ENCODE measurements at regions not wholly inside any gene's neighbourhood (a gene's known extent, or its start where the extent isn't known, plus 50 kb on each side); places are given as distances from the start of the nearest gene placed in this dataset.
"Not testable (repeated sequence)": the region's sequence is repeated elsewhere in the genome, so short reads cannot be mapped to it uniquely, and the experiment has no call there.

DNA sequence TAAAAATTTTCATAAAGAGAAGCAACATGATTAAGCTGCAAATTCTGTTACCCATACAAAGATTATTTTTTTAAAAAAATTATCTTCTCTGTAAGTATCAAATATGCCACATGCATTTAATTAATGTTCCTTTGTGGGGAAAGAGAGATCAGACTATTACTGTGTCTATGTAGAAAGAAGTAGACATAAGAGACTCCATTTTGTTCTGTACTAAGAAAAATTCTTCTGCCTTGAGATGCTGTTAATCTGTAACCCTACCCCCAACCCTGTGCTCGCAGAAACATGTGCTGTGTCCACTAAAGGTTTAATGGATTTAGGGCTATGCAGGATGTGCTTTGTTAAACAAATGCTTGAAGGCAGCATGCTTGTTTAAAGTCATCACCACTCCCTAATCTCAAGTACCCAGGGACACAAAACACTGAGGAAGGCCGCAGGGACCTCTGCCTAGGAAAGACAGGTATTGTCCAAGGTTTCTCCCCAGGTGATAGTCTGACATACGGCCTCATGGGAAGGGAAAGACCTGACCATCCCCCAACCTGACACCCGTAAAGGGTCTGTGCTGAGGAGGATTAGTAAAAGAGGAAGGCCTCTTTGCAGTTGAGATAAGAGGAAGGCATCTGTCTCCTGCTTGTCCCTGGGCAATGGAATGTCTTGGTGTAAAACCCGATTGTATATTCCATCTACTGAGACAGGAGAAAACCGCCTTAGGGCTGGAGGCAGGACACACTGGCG lies 1260.9 kb upstream of the RAG2 start:
- CTCF ChIA-PET; POLR2A ChIA-PET; H3K36me3 ChIP-seq (ENCODE audit: insufficient read depth, low read length); DNase-seq; H3K4me3 ChIP-seq (ENCODE audit: low read length); H3K36me3 Mint-ChIP-seq; H3K4me1 ChIP-seq (ENCODE audit: insufficient read depth, low read length); H3K4me1 Mint-ChIP-seq; H3K27ac Mint-ChIP-seq; H3K9me3 ChIP-seq (ENCODE audit: low read length); H3K27ac ChIP-seq (ENCODE audit: low read depth, low read length); H3K4me3 Mint-ChIP-seq; H3K27me3 Mint-ChIP-seq; H3K27me3 ChIP-seq (ENCODE audit: insufficient read depth, low read length, poor library complexity, severe bottlenecking): not testable (repeated sequence)
- H3K9me3 Mint-ChIP-seq, result peaks cover 1 to 23% (median 11%) of the 10 kb centered on the region in 5 donors

DNA sequence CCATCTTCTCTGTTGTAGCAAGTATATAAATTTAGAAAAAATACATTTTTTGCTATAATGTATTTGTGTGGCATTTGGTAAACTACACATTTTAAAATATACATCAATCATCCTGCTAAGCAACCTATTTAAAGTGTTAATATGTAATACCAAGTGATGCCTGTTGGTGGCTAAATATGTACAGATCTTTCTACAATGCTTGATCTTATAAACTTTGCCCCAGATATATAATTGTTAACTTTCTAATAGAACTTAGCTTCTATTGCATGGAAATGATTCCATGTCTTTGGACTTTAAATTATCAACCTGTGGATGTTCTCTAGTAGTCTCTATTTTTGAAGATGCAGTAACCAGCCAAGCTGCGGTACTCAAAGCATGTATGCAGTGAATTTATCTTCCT lies 1260.4 kb upstream of the RAG2 start:
- Mint-ChIP-seq H3K4me1 (no peaks in the 10 kb centered on the region), H3K9me3 (peaks cover 1 to 28% (median 11%) of the 10 kb centered on the region in 5 donors), H3K36me3 (no peaks in the 10 kb centered on the region), H3K4me3 (no peak overlapping the region), H3K27me3 (no peaks in the 10 kb centered on the region), H3K27ac (no peak overlapping the region)
- H3K36me3 ChIP-seq (ENCODE audit: insufficient read depth, low read length), result no peaks in the 10 kb centered on the region
- no peak overlapping the region for H3K27ac ChIP-seq (ENCODE audit: low read depth, low read length)
- ChIA-PET CTCF (no interaction called here), POLR2A (no interaction called here)
- no peak overlapping the region for H3K4me3 ChIP-seq (ENCODE audit: low read length)
- no peaks in the 10 kb centered on the region for H3K27me3 ChIP-seq (ENCODE audit: insufficient read depth, low read length, poor library complexity, severe bottlenecking)
- H3K4me1 ChIP-seq (ENCODE audit: insufficient read depth, low read length), result no peaks in the 10 kb centered on the region
- no peaks in the 10 kb centered on the region for H3K9me3 ChIP-seq (ENCODE audit: low read length)
- no peak for DNase-seq

DNA sequence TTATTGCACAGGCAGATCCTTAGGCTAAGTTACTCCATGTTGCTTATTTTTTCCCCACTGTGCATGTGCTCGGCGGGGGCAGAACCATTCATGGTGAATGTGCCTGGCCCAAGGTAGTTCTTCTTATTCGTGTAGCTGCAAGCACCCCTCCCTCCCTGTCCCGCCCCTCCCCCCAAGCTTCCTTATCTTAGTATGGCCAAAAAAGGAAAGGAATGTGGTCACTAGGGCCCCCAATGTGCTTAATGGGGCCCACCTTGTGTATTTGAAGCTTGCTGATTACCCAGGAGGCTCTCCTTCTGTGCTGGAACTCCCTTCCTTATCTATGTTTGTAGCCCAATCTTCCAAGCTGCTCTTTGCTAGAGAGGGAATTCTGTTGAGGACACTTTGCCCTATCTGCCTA lies 1259.7 kb upstream of the RAG2 start:
- H3K4me3 ChIP-seq (ENCODE audit: low read length), result no peak overlapping the region
- no peaks in the 10 kb centered on the region for H3K36me3 ChIP-seq (ENCODE audit: insufficient read depth, low read length)
- Mint-ChIP-seq H3K27ac (no peak overlapping the region), H3K4me1 (no peaks in the 10 kb centered on the region), H3K36me3 (no peaks in the 10 kb centered on the region), H3K9me3 (peaks cover 1 to 29% (median 11%) of the 10 kb centered on the region in 5 donors), H3K4me3 (no peak overlapping the region), H3K27me3 (no peaks in the 10 kb centered on the region)
- POLR2A ChIA-PET, result no interaction called here
- H3K27me3 ChIP-seq (ENCODE audit: insufficient read depth, low read length, poor library complexity, severe bottlenecking), result no peaks in the 10 kb centered on the region
- CTCF ChIA-PET, result no interaction called here
- H3K27ac ChIP-seq (ENCODE audit: low read depth, low read length), result no peak overlapping the region
- H3K4me1 ChIP-seq (ENCODE audit: insufficient read depth, low read length), result no peaks in the 10 kb centered on the region
- H3K9me3 ChIP-seq (ENCODE audit: low read length), result no peaks in the 10 kb centered on the region
- no peak for DNase-seq

DNA sequence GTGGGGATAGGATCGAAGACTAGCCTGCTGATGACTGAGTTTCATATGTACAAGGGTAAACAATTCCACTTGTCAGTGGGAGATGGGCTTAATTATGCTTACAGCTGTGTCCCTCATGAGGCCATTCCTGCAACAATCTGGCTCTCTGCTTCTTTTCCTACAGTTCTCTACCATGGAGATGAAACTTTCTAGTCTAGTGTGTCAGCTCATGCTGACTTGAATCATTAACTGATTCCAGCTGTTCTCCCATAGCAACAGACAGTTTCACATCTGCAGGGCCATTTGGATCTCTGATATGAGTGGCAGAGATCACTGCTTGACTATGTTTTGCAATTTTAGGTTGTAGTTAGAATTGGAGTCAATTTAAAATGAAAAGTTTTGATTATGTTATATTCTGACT lies 1251.7 kb upstream of the RAG2 start:
- CTCF ChIA-PET, result no interaction called here
- Histone ChIP-seq H3K9me3 (ENCODE audit: low read length) (peaks cover 5% of the 10 kb centered on the region), H3K4me1 (ENCODE audit: insufficient read depth, low read length) (no peaks in the 10 kb centered on the region), H3K27ac (ENCODE audit: low read depth, low read length) (no peak overlapping the region), H3K27me3 (ENCODE audit: insufficient read depth, low read length, poor library complexity, severe bottlenecking) (no peaks in the 10 kb centered on the region), H3K4me3 (ENCODE audit: low read length) (no peak overlapping the region), H3K36me3 (ENCODE audit: insufficient read depth, low read length) (no peaks in the 10 kb centered on the region)
- no peak overlapping the region for H3K4me3 Mint-ChIP-seq
- H3K36me3 Mint-ChIP-seq, result no peaks in the 10 kb centered on the region
- POLR2A ChIA-PET, result no interaction called here
- peaks cover 5 to 47% (median 8%) of the 10 kb centered on the region in 5 donors for H3K9me3 Mint-ChIP-seq
- DNase-seq, result no peak
- H3K27me3 Mint-ChIP-seq, result no peaks in the 10 kb centered on the region
- no peak overlapping the region for H3K27ac Mint-ChIP-seq
- H3K4me1 Mint-ChIP-seq, result no peaks in the 10 kb centered on the region

DNA sequence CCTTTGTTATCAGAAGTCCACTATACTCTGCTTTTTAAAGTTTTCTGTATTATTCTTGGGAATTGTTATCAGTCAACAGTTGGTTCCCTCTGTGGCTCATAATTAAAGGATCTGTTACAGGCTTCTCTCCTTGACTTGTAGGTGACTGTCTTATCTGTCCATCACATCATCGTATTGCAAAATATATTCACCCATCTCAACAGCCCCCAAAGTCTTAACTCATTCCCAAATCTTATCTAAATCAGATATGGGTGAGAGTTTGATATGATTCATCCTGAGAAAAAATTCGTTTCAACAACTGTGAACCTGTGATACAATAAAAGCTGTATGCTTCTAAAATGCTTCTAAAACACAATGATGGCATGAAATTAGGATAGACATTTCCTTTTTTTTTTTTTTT lies 1245.6 kb upstream of the RAG2 start:
- Mint-ChIP-seq H3K27me3 (no peaks in the 10 kb centered on the region), H3K4me1 (no peaks in the 10 kb centered on the region), H3K27ac (no peak overlapping the region), H3K9me3 (peaks cover 10 to 35% (median 14%) of the 10 kb centered on the region in 5 donors), H3K36me3 (no peaks in the 10 kb centered on the region), H3K4me3 (no peak overlapping the region)
- Histone ChIP-seq H3K9me3 (ENCODE audit: low read length) (no peaks in the 10 kb centered on the region), H3K27ac (ENCODE audit: low read depth, low read length) (no peak overlapping the region), H3K27me3 (ENCODE audit: insufficient read depth, low read length, poor library complexity, severe bottlenecking) (no peaks in the 10 kb centered on the region), H3K4me3 (ENCODE audit: low read length) (no peak overlapping the region), H3K4me1 (ENCODE audit: insufficient read depth, low read length) (no peaks in the 10 kb centered on the region), H3K36me3 (ENCODE audit: insufficient read depth, low read length) (no peaks in the 10 kb centered on the region)
- DNase-seq, result no peak
- ChIA-PET POLR2A (no interaction called here), CTCF (no interaction called here)

DNA sequence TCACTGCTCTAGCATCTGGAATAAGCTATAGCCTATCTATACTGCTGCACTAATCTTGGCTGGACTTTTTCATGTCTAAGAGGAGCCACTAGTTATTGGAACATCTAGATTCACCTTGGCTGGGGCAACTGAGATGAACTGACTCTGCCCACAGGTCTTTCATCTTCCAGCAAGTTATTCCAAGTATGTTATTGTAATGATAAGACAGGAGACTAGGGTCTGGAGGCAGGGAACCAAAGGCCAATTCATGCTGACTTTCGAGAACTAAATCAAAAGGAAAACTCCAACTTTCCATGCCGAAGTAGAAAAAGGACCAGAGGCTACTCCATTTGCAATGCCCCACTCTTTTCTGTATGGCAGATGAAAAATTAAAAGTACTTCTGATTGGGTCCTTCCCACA lies 1243.0 kb upstream of the RAG2 start:
- no peaks in the 10 kb centered on the region for H3K27me3 Mint-ChIP-seq
- H3K9me3 Mint-ChIP-seq, result peaks cover 10 to 36% (median 12%) of the 10 kb centered on the region in 5 donors
- DNase-seq, result no peak
- no peak overlapping the region for H3K4me3 ChIP-seq (ENCODE audit: low read length)
- no peaks in the 10 kb centered on the region for H3K27me3 ChIP-seq (ENCODE audit: insufficient read depth, low read length, poor library complexity, severe bottlenecking)
- CTCF ChIA-PET, result no interaction called here
- H3K27ac ChIP-seq (ENCODE audit: low read depth, low read length), result no peak overlapping the region
- no peaks in the 10 kb centered on the region for H3K4me1 Mint-ChIP-seq
- H3K27ac Mint-ChIP-seq, result no peak overlapping the region
- H3K4me3 Mint-ChIP-seq, result no peak overlapping the region
- POLR2A ChIA-PET, result no interaction called here
- no peaks in the 10 kb centered on the region for H3K36me3 ChIP-seq (ENCODE audit: insufficient read depth, low read length)
- no peaks in the 10 kb centered on the region for H3K4me1 ChIP-seq (ENCODE audit: insufficient read depth, low read length)
- H3K9me3 ChIP-seq (ENCODE audit: low read length), result no peaks in the 10 kb centered on the region
- H3K36me3 Mint-ChIP-seq, result peaks cover 0 to 1% (median 0%) of the 10 kb centered on the region in 3 donors

DNA sequence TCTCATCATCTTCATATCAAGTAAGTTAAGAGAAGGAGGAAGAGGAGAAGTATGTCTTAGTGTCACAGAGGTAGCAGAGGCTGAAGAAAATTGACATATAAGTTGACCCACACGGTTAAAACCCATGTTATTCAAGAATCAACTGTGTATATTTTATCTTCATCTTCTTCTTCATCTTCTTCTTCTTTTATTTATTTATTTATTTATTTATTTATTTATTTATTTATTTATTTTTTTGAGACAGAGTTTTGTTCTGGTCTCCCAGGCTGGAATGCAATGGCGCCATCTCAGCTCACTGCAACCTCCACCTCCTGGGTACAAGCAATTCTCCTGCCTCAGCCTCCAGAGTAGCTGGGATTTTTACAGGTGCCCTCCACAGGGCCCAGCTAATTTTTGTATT lies 1242.3 kb upstream of the RAG2 start:
- H3K4me1 ChIP-seq (ENCODE audit: insufficient read depth, low read length); H3K4me3 Mint-ChIP-seq; DNase-seq; H3K36me3 Mint-ChIP-seq; CTCF ChIA-PET; H3K27ac ChIP-seq (ENCODE audit: low read depth, low read length); H3K4me1 Mint-ChIP-seq; POLR2A ChIA-PET; H3K27me3 Mint-ChIP-seq; H3K27ac Mint-ChIP-seq; H3K36me3 ChIP-seq (ENCODE audit: insufficient read depth, low read length); H3K27me3 ChIP-seq (ENCODE audit: insufficient read depth, low read length, poor library complexity, severe bottlenecking); H3K9me3 ChIP-seq (ENCODE audit: low read length); H3K4me3 ChIP-seq (ENCODE audit: low read length): not testable (repeated sequence)
- H3K9me3 Mint-ChIP-seq, result peaks cover 10 to 35% (median 13%) of the 10 kb centered on the region in 5 donors

DNA sequence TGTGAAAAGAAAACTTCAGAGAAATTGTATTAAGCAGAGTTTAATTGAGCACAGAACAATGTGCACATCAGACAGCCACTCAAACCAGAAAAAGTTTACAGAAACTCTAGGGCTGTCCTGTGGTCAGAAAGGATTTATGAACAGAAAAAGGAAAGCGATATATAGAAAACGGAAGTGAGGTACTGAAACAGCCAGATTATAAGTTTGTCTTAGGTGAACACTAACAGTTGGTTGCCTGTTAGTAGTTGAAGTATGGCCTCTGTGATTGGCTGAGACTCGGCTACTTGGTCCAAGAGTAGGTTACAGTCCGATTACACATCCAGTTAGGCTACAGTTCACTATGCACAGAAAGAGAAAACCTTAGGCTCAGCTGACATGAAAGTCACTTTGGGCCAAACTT lies 1232.5 kb upstream of the RAG2 start:
- peaks cover 3 to 41% (median 4%) of the 10 kb centered on the region in 5 donors for H3K9me3 Mint-ChIP-seq

More for the DNA sequence above, 1232.5 kb upstream of the RAG2 start:
- Histone ChIP-seq H3K27ac (ENCODE audit: low read depth, low read length) (no peak overlapping the region), H3K9me3 (ENCODE audit: low read length) (no peaks in the 10 kb centered on the region), H3K4me1 (ENCODE audit: insufficient read depth, low read length) (no peaks in the 10 kb centered on the region), H3K36me3 (ENCODE audit: insufficient read depth, low read length) (no peaks in the 10 kb centered on the region), H3K4me3 (ENCODE audit: low read length) (no peak overlapping the region), H3K27me3 (ENCODE audit: insufficient read depth, low read length, poor library complexity, severe bottlenecking) (no peaks in the 10 kb centered on the region)
- H3K4me3 Mint-ChIP-seq, result no peak overlapping the region
- H3K27me3 Mint-ChIP-seq, result no peaks in the 10 kb centered on the region
- H3K36me3 Mint-ChIP-seq, result no peaks in the 10 kb centered on the region
- H3K27ac Mint-ChIP-seq, result no peak overlapping the region
- no peaks in the 10 kb centered on the region for H3K4me1 Mint-ChIP-seq
- CTCF ChIA-PET, result no interaction called here
- DNase-seq, result no peak
- POLR2A ChIA-PET, result no interaction called here

Measured in CD8-positive, alpha-beta memory T cell (primary cell).